Endodermal cell (in vitro differentiated cells): ENCODE measurements at regions not wholly inside any gene's neighbourhood (a gene's known extent, or its start where the extent isn't known, plus 50 kb on each side); places are given as distances from the start of the nearest gene placed in this dataset.

Experiments
- DNase-seq: peaks from one replicate; pipeline ENCODE4 v3.0.0-alpha.2; 2017
- H3K27ac ChIP-seq: 2 replicates; pipeline ENCODE4 v1.5.1; 2013; ENCODE audit warnings: mild to moderate bottlenecking, low read depth, low read length, moderate library complexity
- H3K27me3 ChIP-seq: 2 replicates; pipeline ENCODE4 v1.6.1; 2013; ENCODE audit warnings: mild to moderate bottlenecking, low read length, moderate library complexity; ENCODE audit not compliant: insufficient read depth, control insufficient read depth, poor library complexity, severe bottlenecking
- H3K36me3 ChIP-seq: 2 replicates; pipeline ENCODE4 v1.7.0; 2013; ENCODE audit warnings: mild to moderate bottlenecking, low read length, moderate library complexity; ENCODE audit not compliant: control insufficient read depth, insufficient read depth
- H3K4me1 ChIP-seq: one replicate; pipeline ENCODE4 v1.7.0; 2013; ENCODE audit warnings: low read length; ENCODE audit not compliant: control insufficient read depth, insufficient read depth
- H3K4me3 ChIP-seq: 2 replicates; pipeline ENCODE4 v1.5.1; 2013; ENCODE audit warnings: mild to moderate bottlenecking, low read length, moderate library complexity
- H3K9ac ChIP-seq: 2 replicates; pipeline ENCODE4 v1.6.1; 2013; ENCODE audit warnings: mild to moderate bottlenecking, low read length, moderate library complexity; ENCODE audit not compliant: poor library complexity, severe bottlenecking; ENCODE audit errors: extremely low read depth
- H3K9me3 ChIP-seq: 2 replicates; pipeline ENCODE4 v1.6.1; 2013; ENCODE audit warnings: mild to moderate bottlenecking, low read length, moderate library complexity; ENCODE audit not compliant: control insufficient read depth
- H3K27ac Mint-ChIP-seq: 2 replicates; pipeline ENCODE4 v1.8.0; 2020; ENCODE audit warnings: mixed read lengths
- H3K27me3 Mint-ChIP-seq: 2 replicates; pipeline ENCODE4 v1.8.0; 2021; ENCODE audit warnings: mild to moderate bottlenecking, mixed read lengths; ENCODE audit not compliant: insufficient read depth
- H3K36me3 Mint-ChIP-seq: 2 replicates; pipeline ENCODE4 v1.8.0; 2020; ENCODE audit warnings: low read depth, mixed read lengths
- H3K4me1 Mint-ChIP-seq: 2 replicates; pipeline ENCODE4 v1.8.0; 2020; ENCODE audit warnings: mixed read lengths
- H3K4me3 Mint-ChIP-seq: 2 replicates; pipeline ENCODE4 v1.8.0; 2020; ENCODE audit warnings: mild to moderate bottlenecking, moderate library complexity, mixed read lengths
- H3K9me3 Mint-ChIP-seq: 2 replicates; pipeline ENCODE4 v1.8.0; 2020; ENCODE audit warnings: mild to moderate bottlenecking, mixed read lengths
- CTCF ChIP-seq: fragments of 200-600 bp; sonication (generic); conservative IDR thresholded peaks from 2 replicates; pipeline ENCODE4 v1.5.0; 2021; ENCODE audit warnings: antibody characterized with exemption, mild to moderate bottlenecking
- WGBS, 2 experiments: methylation state at CpG; one replicate each; pipeline versions ENCODE4 v1.1.5 to v1.1.7; 2013; ENCODE audit warnings: missing lambda C conversion rate in 2 of 2, mixed read lengths in 1 of 2; ENCODE audit not compliant: insufficient coverage in 1 of 2, insufficient read length in 1 of 2; 5-methylcytosine and 5-hydroxymethylcytosine counted together

- Mint-ChIP-seq H3K36me3 (no peaks in the 10 kb centered on the region), H3K27me3 (no peaks in the 10 kb centered on the region), H3K9me3 (no peaks in the 10 kb centered on the region), H3K27ac (no peak overlapping the region), H3K4me1 (no peaks in the 10 kb centered on the region), H3K4me3 (no peak overlapping the region)
- H3K27ac ChIP-seq, result no peak overlapping the region
- no peak for TF ChIP-seq CTCF
- H3K4me1 ChIP-seq, result no peaks in the 10 kb centered on the region
- no peaks in the 10 kb centered on the region for H3K27me3 ChIP-seq
- no peaks in the 10 kb centered on the region for H3K36me3 ChIP-seq
- H3K9me3 ChIP-seq, result no peaks in the 10 kb centered on the region
- no peak overlapping the region for H3K4me3 ChIP-seq
- 92 to 100% methylated on average over 3 to 7 of the region's 7 CpGs for WGBS, 2 experiments
- H3K9ac ChIP-seq, result no peak overlapping the region
- DNase-seq, result no peak
These were observed 338.9 kb upstream of the PRMT6 start for GRCh38 chr1:106717591-106717990.

DNA sequence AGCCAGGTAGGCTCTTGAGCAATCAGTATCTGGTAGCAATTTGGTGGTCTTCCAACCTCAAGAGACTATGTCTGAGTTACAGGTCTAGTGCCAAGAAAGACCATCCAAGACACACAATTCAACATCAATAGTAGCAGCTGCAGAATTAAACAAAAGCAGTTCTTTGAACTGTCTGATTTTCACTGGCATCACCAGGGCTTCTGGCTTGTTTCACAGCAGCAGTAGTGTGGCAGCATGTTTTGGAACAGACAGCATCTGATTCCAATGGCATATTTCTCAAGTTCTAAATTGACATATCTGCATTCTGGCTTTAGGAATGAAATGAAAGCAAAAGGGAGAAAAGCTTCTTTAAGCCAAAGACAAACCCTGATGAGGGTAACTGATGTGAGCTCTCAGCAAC, 334.7 kb upstream of the PRMT6 start:
- Mint-ChIP-seq H3K36me3 (no peaks in the 10 kb centered on the region), H3K9me3 (peaks cover 4% of the 10 kb centered on the region), H3K4me3 (no peak overlapping the region), H3K27me3 (no peaks in the 10 kb centered on the region), H3K27ac (no peak overlapping the region), H3K4me1 (no peaks in the 10 kb centered on the region)
- no peak overlapping the region for H3K9ac ChIP-seq
- no peak for DNase-seq
- no peaks in the 10 kb centered on the region for H3K36me3 ChIP-seq
- no peaks in the 10 kb centered on the region for H3K4me1 ChIP-seq
- no peak overlapping the region for H3K4me3 ChIP-seq
- H3K9me3 ChIP-seq, result no peaks in the 10 kb centered on the region
- TF ChIP-seq CTCF, result no peak
- no peaks in the 10 kb centered on the region for H3K27me3 ChIP-seq
- H3K27ac ChIP-seq, result no peak overlapping the region

DNA sequence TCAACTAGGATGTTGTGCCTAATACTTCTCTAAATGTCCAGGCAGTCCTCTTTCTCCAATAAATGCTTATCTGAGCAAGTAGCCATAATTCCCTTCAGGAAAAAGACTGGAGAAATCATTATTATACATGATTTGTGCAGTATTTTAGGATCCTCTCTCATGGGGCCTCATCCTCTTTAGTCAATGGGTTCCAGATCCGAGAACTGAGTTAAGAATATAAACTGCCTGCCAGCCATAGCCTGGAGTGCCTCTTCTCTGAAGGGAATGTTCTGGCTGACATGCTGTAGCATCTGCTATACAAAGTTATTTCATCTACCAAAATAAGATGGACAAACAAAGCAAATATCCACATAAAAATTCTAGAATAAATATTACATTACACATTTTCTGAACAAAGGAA, 334.0 kb upstream of the PRMT6 start:
- H3K27ac ChIP-seq, result no peak overlapping the region
- no peak overlapping the region for H3K4me3 Mint-ChIP-seq
- DNase-seq, result no peak
- H3K9me3 ChIP-seq, result no peaks in the 10 kb centered on the region
- H3K9me3 Mint-ChIP-seq, result peaks cover 4% of the 10 kb centered on the region
- H3K4me3 ChIP-seq, result no peak overlapping the region
- no peaks in the 10 kb centered on the region for H3K4me1 Mint-ChIP-seq
- no peaks in the 10 kb centered on the region for H3K4me1 ChIP-seq
- no peaks in the 10 kb centered on the region for H3K36me3 ChIP-seq
- no peak for TF ChIP-seq CTCF
- H3K27ac Mint-ChIP-seq, result no peak overlapping the region
- no peak overlapping the region for H3K9ac ChIP-seq
- no peaks in the 10 kb centered on the region for H3K27me3 ChIP-seq
- 0% methylated on average over 1 of the region's 1 CpG for WGBS, 2 experiments
- no peaks in the 10 kb centered on the region for H3K36me3 Mint-ChIP-seq
- no peaks in the 10 kb centered on the region for H3K27me3 Mint-ChIP-seq
